ENCODE measurements at regions not wholly inside any gene's neighbourhood (a gene's known extent, or its start where the extent isn't known, plus 50 kb on each side); places are given as distances from the start of the nearest gene placed in this dataset.
"Not testable (repeated sequence)": the region's sequence is repeated elsewhere in the genome, so short reads cannot be mapped to it uniquely, and the experiment has no call there.

GRCh38 chr1:244106837-244107493, 55.9 kb downstream of the ZBTB18 start:
- no peak for DNase-seq (ENCODE audit: low spot score)

GRCh38 chr1:244111027-244111426, 59.9 kb downstream of the ZBTB18 start:
- DNase-seq (ENCODE audit: low spot score), result no peak

GRCh38 chr1:244112041-244112440, 61.0 kb downstream of the ZBTB18 start:
- no peak for DNase-seq (ENCODE audit: low spot score)

- no peak for DNase-seq (ENCODE audit: low spot score)
Observed at GRCh38 chr1:244112636-244113035, 61.6 kb downstream of the ZBTB18 start.

- DNase-seq (ENCODE audit: low spot score), result no peak
Observed at GRCh38 chr1:244113532-244114320, 62.6 kb downstream of the ZBTB18 start.

GRCh38 chr1:244114892-244115291, 63.8 kb downstream of the ZBTB18 start:
- DNase-seq (ENCODE audit: low spot score), result no peak

GRCh38 chr1:244116946-244117345, 65.9 kb downstream of the ZBTB18 start:
- no peak for DNase-seq (ENCODE audit: low spot score)

- no peak for DNase-seq (ENCODE audit: low spot score)
Observed at GRCh38 chr1:244118109-244118761, 67.2 kb downstream of the ZBTB18 start.

- no peak for DNase-seq (ENCODE audit: low spot score)
Observed at GRCh38 chr1:244128591-244129383, 77.7 kb downstream of the ZBTB18 start.

GRCh38 chr1:244137276-244137675, 86.2 kb downstream of the ZBTB18 start:
- no peak for DNase-seq (ENCODE audit: low spot score)

GRCh38 chr1:244137725-244138124, 86.6 kb downstream of the ZBTB18 start:
- no peak for DNase-seq (ENCODE audit: low spot score)

- no peak for DNase-seq (ENCODE audit: low spot score)
Observed at GRCh38 chr1:244138399-244138798, 87.3 kb downstream of the ZBTB18 start.

- no peak for DNase-seq (ENCODE audit: low spot score)
Observed at GRCh38 chr1:244139655-244140054, 88.6 kb downstream of the ZBTB18 start.

GRCh38 chr1:244140420-244140819, 89.3 kb downstream of the ZBTB18 start:
- DNase-seq (ENCODE audit: low spot score), result no peak

GRCh38 chr1:244144053-244144452, 93.0 kb downstream of the ZBTB18 start:
- DNase-seq (ENCODE audit: low spot score), result no peak

GRCh38 chr1:244150071-244150470, 99.0 kb downstream of the ZBTB18 start:
- no peak for DNase-seq (ENCODE audit: low spot score)

GRCh38 chr1:244150665-244151064, 99.6 kb downstream of the ZBTB18 start:
- DNase-seq (ENCODE audit: low spot score), result no peak

- no peak for DNase-seq (ENCODE audit: low spot score)
Observed at GRCh38 chr1:244151537-244151936, 100.5 kb downstream of the ZBTB18 start.

- DNase-seq (ENCODE audit: low spot score), result no peak
Observed at GRCh38 chr1:244154508-244154871, 103.4 kb downstream of the ZBTB18 start.

GRCh38 chr1:244154872-244155531, 103.9 kb downstream of the ZBTB18 start:
- DNase-seq (ENCODE audit: low spot score), result no peak

GRCh38 chr1:244155661-244156060, 104.6 kb downstream of the ZBTB18 start:
- no peak for DNase-seq (ENCODE audit: low spot score)

- DNase-seq (ENCODE audit: low spot score), result not testable (repeated sequence)
Observed at GRCh38 chr1:244156617-244157016, 105.5 kb downstream of the ZBTB18 start.

Data from COLO829 (cell line).